ENCODE measurements at regions not wholly inside any gene's neighbourhood (a gene's known extent, or its start where the extent isn't known, plus 50 kb on each side); places are given as distances from the start of the nearest gene placed in this dataset.

DNA sequence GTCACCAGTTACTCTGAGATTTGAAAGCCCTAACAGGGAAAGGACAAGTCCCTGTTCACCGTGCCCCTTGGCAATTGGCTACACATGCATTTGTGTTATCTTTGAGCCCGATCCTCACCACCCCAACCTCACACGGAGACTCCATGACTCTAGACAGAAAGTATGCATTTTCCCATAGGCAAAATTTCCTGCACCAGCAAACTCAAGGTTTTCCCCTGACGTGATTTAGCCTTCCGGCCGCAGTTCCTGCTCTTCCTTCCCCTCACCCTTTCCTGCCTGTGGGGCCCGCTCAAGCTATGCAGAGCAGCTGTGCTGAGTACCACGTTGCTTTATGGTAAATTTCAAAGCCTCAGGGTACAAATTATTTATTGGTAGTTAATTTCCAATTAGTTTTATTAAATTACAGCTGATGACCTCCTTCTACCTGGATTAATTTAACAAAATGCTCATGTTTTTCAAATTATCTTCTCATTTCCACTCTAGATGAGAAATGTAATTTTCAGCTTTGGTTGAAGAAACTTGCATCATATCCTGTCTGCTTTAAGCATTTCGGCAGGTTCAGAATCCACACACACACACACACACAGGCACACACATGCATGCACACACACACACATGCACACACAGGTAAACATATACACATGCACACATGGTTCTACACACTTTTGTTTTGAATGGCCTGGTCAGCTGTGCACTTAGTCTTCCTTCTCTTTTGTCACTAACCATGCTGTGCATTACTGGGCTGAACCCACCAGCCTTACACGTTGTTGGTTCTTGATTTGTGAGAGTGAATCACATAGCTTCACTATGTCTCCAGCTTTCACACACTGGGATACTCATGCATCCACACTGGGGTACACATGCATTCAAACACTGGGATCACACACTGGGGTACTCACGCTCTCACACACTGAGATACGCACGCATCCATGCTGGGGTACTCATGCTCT is 283.1 kb upstream of the PITRM1 start:
- no peak for DNase-seq (ENCODE audit: low read depth)

- DNase-seq (ENCODE audit: low read depth): peak; percentile 44
Observed at GRCh38 chr10:3452683-3453361, 280.2 kb upstream of the PITRM1 start.

DNA sequence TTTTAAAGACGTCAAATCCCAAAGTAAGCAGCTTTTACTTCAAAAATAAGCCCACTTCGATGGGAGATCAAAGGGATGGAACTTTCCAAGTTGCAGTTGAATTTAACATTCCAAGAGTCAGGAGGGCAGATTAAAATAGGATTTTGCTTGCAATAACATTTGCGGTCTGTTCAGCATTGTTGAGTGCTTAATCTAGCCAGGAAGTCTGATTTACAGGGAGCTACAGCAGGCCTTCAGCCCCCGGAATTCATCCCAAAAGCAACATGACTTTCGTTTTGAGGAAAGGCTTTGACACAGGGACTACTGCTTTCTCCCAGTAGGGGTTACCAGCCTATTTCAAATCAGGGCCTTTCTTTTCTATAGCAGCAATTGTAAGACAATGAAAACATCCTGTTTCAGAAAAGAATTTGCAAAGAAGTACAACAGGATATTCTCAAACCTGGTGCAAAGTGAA is 279.6 kb upstream of the PITRM1 start:
- DNase-seq (ENCODE audit: low read depth): peak; percentile 48

GRCh38 chr10:3451516-3452172 is 279.1 kb upstream of the PITRM1 start:
- no peak for DNase-seq (ENCODE audit: low read depth)

DNA sequence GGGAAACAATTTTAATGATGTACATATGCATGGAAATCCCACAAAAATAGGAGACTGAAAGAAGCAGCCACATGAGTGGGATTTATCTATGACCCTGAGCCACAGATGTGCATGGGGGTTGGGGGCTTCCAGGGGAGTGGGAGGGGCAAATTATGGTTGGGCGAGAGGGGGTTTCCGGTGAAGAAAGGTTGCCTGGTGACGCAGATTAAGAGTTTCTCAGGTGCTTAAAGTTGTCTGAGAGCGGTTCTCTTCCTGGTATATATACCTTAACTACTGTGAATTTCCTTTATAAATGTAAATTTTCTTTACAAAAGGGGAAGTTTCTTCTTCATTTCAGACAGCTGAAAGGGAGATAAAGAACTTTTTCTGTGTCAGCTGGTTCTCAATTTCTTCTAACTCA is 273.6 kb upstream of the PITRM1 start:
- no peak for DNase-seq (ENCODE audit: low read depth)

GRCh38 chr10:3445648-3446047 is 273.1 kb upstream of the PITRM1 start:
- DNase-seq (ENCODE audit: low read depth): no peak

- no peak for DNase-seq (ENCODE audit: low read depth)
Observed at GRCh38 chr10:3442451-3442990, 269.9 kb upstream of the PITRM1 start.

- DNase-seq (ENCODE audit: low read depth): no peak
Observed at GRCh38 chr10:3439183-3439582, 266.6 kb upstream of the PITRM1 start.

GRCh38 chr10:3438606-3439005 is 266.0 kb upstream of the PITRM1 start:
- no peak for DNase-seq (ENCODE audit: low read depth)

GRCh38 chr10:3435671-3436070 is 263.1 kb upstream of the PITRM1 start:
- DNase-seq (ENCODE audit: low read depth): no peak

- DNase-seq (ENCODE audit: low read depth): no peak
Observed at GRCh38 chr10:3433988-3434387, 261.4 kb upstream of the PITRM1 start.

DNA sequence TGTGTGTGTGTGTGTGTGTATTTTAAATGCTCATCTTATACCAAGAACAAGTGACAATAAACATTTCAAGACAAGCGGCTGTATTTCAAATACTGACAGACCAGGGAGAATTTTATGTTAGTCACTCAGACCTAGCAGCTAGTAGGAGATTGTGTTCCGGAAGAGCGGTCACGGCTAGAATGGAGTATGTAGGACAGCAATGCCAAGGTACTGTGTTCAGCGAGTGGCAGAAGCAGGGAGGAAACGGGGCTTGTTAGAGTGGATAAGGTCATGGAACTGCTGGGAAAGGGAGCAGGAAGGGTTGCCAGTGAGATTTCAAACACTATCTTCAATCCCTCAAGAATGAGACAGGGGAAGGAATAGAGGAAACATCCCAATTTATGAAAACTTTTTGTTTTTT is 260.5 kb upstream of the PITRM1 start:
- no peak for DNase-seq (ENCODE audit: low read depth)

GRCh38 chr10:3432081-3432825 is 259.7 kb upstream of the PITRM1 start:
- DNase-seq (ENCODE audit: low read depth): no peak

- no peak for DNase-seq (ENCODE audit: low read depth)
Observed at GRCh38 chr10:3430501-3430900, 257.9 kb upstream of the PITRM1 start.

GRCh38 chr10:3429676-3430075 is 257.1 kb upstream of the PITRM1 start:
- DNase-seq (ENCODE audit: low read depth): no peak

- DNase-seq (ENCODE audit: low read depth): no peak
Observed at GRCh38 chr10:3428826-3429225, 256.2 kb upstream of the PITRM1 start.

- DNase-seq (ENCODE audit: low read depth): no peak
Observed at GRCh38 chr10:3427950-3428354, 255.4 kb upstream of the PITRM1 start.

- no peak for DNase-seq (ENCODE audit: low read depth)
Observed at GRCh38 chr10:3427347-3427746, 254.8 kb upstream of the PITRM1 start.

GRCh38 chr10:3426190-3426845 is 253.7 kb upstream of the PITRM1 start:
- DNase-seq (ENCODE audit: low read depth): peak; percentile 32

- DNase-seq (ENCODE audit: low read depth): no peak
Observed at GRCh38 chr10:3425716-3426115, 253.1 kb upstream of the PITRM1 start.

DNA sequence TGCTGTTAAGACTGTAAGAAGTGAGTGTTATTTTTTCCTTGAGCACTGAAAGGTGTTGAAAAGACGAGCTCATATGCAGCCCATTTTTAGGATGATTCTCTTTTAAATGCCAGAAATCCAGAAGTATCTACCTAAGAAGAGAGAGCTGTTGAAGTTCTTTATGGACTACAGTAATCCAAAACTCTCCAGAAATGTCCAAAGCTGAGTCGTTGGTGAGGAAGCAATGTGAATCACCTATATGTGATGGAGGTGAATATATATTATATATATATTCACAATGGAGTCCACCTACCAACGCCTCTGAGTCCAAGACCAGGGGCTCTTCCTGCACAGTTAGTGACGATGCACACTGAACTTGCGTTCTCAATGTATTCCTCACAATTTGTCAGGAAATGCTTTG is 252.7 kb upstream of the PITRM1 start:
- DNase-seq (ENCODE audit: low read depth): no peak
